K562 (cell line): ENCODE measurements at regions not wholly inside any gene's neighbourhood (a gene's known extent, or its start where the extent isn't known, plus 50 kb on each side); places are given as distances from the start of the nearest gene placed in this dataset.

ENCODE experiments used
- ATAC-seq: fragments of 200-7000 bp; cut with Tn5 transposase; 3 replicates; pipeline ENCODE4 v1.9.1; 2020; ENCODE audit warnings: moderate library complexity
- BruUV-seq: library from RNA; stranded (reverse); fragments of 400-500 nt; replicated peaks from 2 replicates; lab custom pipeline; 2021; lab: Mats Ljungman, UMichigan
- CTCF ChIA-PET: fragments of 300-600 bp; formaldehyde crosslinking; extraction: SDS; loops from one replicate; lab custom pipeline; 2021; ENCODE audit warnings: low intra/inter-chr PET ratio; lab: Yijun Ruan, JAX
- POLR2A ChIA-PET: fragments of 300-600, 350-650 bp; sonication (Branson Sonifier 250); formaldehyde crosslinking; extraction: SDS; loops from one replicate; lab custom pipeline; 2021; ENCODE audit warnings: antibody characterized with exemption, inconsistent platforms; lab: Yijun Ruan, JAX
- DNase-seq, 4 experiments: peaks; one replicate each; pipeline versions ENCODE4 v3.0.0 to v3.0.0-alpha.2; 2011 to 2018; ENCODE audit warnings: low spot score in 3 of 4, mixed read lengths in 3 of 4; ENCODE audit errors: extremely low read depth in 1 of 4
- FAIRE-seq: peaks from 2 replicates; lab custom pipeline; 2011; peaks lifted over from hg19 to GRCh38; lab: Jason Lieb, UNC
- H2AFZ ChIP-seq: 2 replicates; pipeline ENCODE4 v1.6.0; 2011; ENCODE audit warnings: low read depth, low read length, control low read depth, inconsistent platforms
- H3K27ac ChIP-seq: fragments of 200-600 bp; 3 replicates; pipeline ENCODE4 v1.8.0; 2011; ENCODE audit warnings: low read depth, mild to moderate bottlenecking, control low read depth, inconsistent platforms, low read length, moderate library complexity, mixed read lengths; ENCODE audit errors: extremely low read depth
- H3K27me3 ChIP-seq, 2 experiments: fragments of 300-600 bp in 1 of 2; 2 replicates in 1 of 2; 3 replicates in 1 of 2; pipeline versions ENCODE4 v1.6.0 to v1.8.0; 2011; ENCODE audit warnings: inconsistent platforms in 2 of 2, low read length in 2 of 2, mild to moderate bottlenecking in 1 of 2, mixed read lengths in 1 of 2, moderate library complexity in 1 of 2; ENCODE audit not compliant: control insufficient read depth in 2 of 2, insufficient read depth in 2 of 2
- H3K36me3 ChIP-seq: fragments of 300-600 bp; 3 replicates; pipeline ENCODE4 v1.8.0; 2011; ENCODE audit warnings: mild to moderate bottlenecking, low read length, inconsistent platforms; ENCODE audit not compliant: control insufficient read depth, insufficient read depth
- H3K4me1 ChIP-seq, 2 experiments: fragments of 200-600 bp in 1 of 2; replicated peaks in 1 of 2; 2 replicates in 1 of 2; 3 replicates in 1 of 2; pipeline versions ENCODE4 v1.5.1 to v1.8.0; 2011; ENCODE audit warnings: inconsistent platforms in 2 of 2, low read length in 2 of 2, mild to moderate bottlenecking in 1 of 2, mixed read lengths in 1 of 2, moderate library complexity in 1 of 2; ENCODE audit not compliant: control insufficient read depth in 2 of 2, insufficient read depth in 2 of 2
- H3K4me2 ChIP-seq: 2 replicates; pipeline ENCODE4 v1.6.1; 2011; ENCODE audit warnings: low read length, control low read depth, inconsistent platforms, mixed read lengths; ENCODE audit not compliant: insufficient read depth
- H3K4me3 ChIP-seq: fragments of 200-600 bp; sonication (generic), shearing (Covaris generic); 2 replicates; pipeline ENCODE4 v1.5.1; 2016; ENCODE audit warnings: control low read depth, inconsistent platforms
- H3K79me2 ChIP-seq: fragments of 200-600 bp; 3 replicates; pipeline ENCODE4 v1.8.0; 2011; ENCODE audit warnings: low read length, inconsistent platforms; ENCODE audit not compliant: control insufficient read depth, insufficient read depth
- H3K9ac ChIP-seq, 2 experiments: 2 replicates each; pipeline versions ENCODE4 v1.6.0 to v1.6.1; 2011; ENCODE audit warnings: low read depth in 2 of 2, low read length in 2 of 2, control low read depth in 1 of 2, inconsistent platforms in 1 of 2, mild to moderate bottlenecking in 1 of 2, mixed read lengths in 1 of 2; ENCODE audit not compliant: insufficient read depth in 1 of 2
- H3K9me1 ChIP-seq: one replicate; pipeline ENCODE4 v1.6.0; 2011; ENCODE audit warnings: inconsistent platforms, mild to moderate bottlenecking, low read length, moderate library complexity; ENCODE audit not compliant: control insufficient read depth, insufficient read depth
- H3K9me3 ChIP-seq: replicated peaks from 2 replicates; pipeline ENCODE4 v1.5.1; 2011; ENCODE audit warnings: low read depth, low read length, inconsistent platforms; ENCODE audit not compliant: control insufficient read depth, insufficient read depth
- H4K20me1 ChIP-seq: replicated peaks from 2 replicates; pipeline ENCODE4 v1.6.1; 2011; ENCODE audit warnings: low read length, inconsistent platforms, mixed read lengths; ENCODE audit not compliant: control insufficient read depth, insufficient read depth
- CBX8 ChIP-seq: fragments of 200-600 bp; sonication (generic); IDR thresholded peaks from 2 replicates; pipeline ENCODE4 v1.6.1; 2012; ENCODE audit warnings: borderline replicate concordance, mixed run types, low read depth, mild to moderate bottlenecking, moderate library complexity, mixed read lengths, low read length, control low read depth, inconsistent platforms; ENCODE audit not compliant: poor library complexity, severe bottlenecking; ENCODE audit errors: extremely low read depth
- CEBPG ChIP-seq, 3 experiments: fragments of 200-800 bp in 1 of 3; sonication (Bioruptor generic) in 1 of 3; sonication (generic) in 1 of 3; formaldehyde crosslinking in 1 of 3; IDR thresholded peaks in 2 of 3; conservative IDR thresholded peaks in 1 of 3; 2 replicates each; pipeline versions ENCODE4 v1.6.1 to v1.8.0; 2016 to 2022; ENCODE audit warnings: missing compliant biosample characterization in 2 of 3, missing genetic modification characterization in 2 of 3, mild to moderate bottlenecking in 1 of 3, missing genetic modification reagents in 1 of 3
- CREB3L1 ChIP-seq: fragments of 450-650 bp; IDR thresholded peaks from 2 replicates; pipeline ENCODE4 v1.6.1; 2014; ENCODE audit warnings: low read depth, mild to moderate bottlenecking, moderate library complexity, borderline replicate concordance
- CUX1 ChIP-seq: fragments of 200-800 bp; sonication (Bioruptor generic); IDR thresholded peaks from 2 replicates; pipeline ENCODE4 v1.6.1; 2016; ENCODE audit warnings: missing genetic modification characterization, missing compliant biosample characterization
- SIN3B ChIP-seq: fragments of 450-650 bp; IDR thresholded peaks from 2 replicates; pipeline ENCODE4 v1.6.1; 2017; ENCODE audit warnings: low read depth, mild to moderate bottlenecking, moderate library complexity
- SRSF7 ChIP-seq: fragments of 200-400 bp; formaldehyde crosslinking; optimal IDR thresholded peaks from 2 replicates; pipeline ENCODE3; 2017; ENCODE audit warnings: mild to moderate bottlenecking, low read depth, low read length
- ZNF75A ChIP-seq: fragments of 450-650 bp; formaldehyde crosslinking; IDR thresholded peaks from 2 replicates; pipeline ENCODE4 v1.4.0; 2020; ENCODE audit warnings: mild to moderate bottlenecking
- WGBS: fragments of 100-300 bp; shearing (Covaris generic); methylation state at CpG from one replicate; pipeline ENCODE4 v1.1.6; 2016; ENCODE audit warnings: low coverage, mixed read lengths; ENCODE audit not compliant: insufficient coverage; ENCODE audit errors: missing lambda C conversion rate; 5-methylcytosine and 5-hydroxymethylcytosine counted together
- in situ Hi-C: fragments of 300-500 bp; cut with MboI; formaldehyde crosslinking; loops from 4 replicates; pipeline ENCODE4 v1.15.0; 2018; ENCODE audit warnings: inconsistent platforms, mixed read lengths
- intact Hi-C: fragments of 100-400 bp; cut with micrococcal nuclease; formaldehyde crosslinking; loops from 2 replicates; pipeline ENCODE4 v1.14.2; 2022

GRCh38 chr10:2387261-2387660 lies 649.9 kb upstream of the ADARB2 start:
- Histone ChIP-seq H3K9me1 (no peaks in the 10 kb centered on the region), H3K27ac (no peak overlapping the region), H4K20me1 (no peaks in the 10 kb centered on the region), H3K4me1 (no peaks in the 10 kb centered on the region), H3K4me3 (no peak overlapping the region), H3K27me3 (no peaks in the 10 kb centered on the region), H3K9ac (no peak overlapping the region), H3K9me3 (no peaks in the 10 kb centered on the region), H3K4me2 (no peak overlapping the region), H2AFZ (no peak overlapping the region), H3K79me2 (no peaks in the 10 kb centered on the region), H3K36me3 (no peaks in the 10 kb centered on the region)
- no TSS peak for BruUV-seq
- FAIRE-seq (no peak), ATAC-seq (no peak), DNase-seq (no peak)
- ChIA-PET POLR2A (no interaction called here), CTCF (no interaction called here)
- in situ Hi-C loops, result no loop called here
- under 1% methylated on average over 8 of the region's 8 CpGs for WGBS
- intact Hi-C loops, result no loop called here
- TF ChIP-seq SIN3B (no peak), CUX1 (no peak), CBX8 (no peak), CEBPG (CRISPR knock-in tag; IDR thresholded peaks at IDR 0.05) (no peak), CEBPG (tag; conservative IDR thresholded peaks at IDR 0.05 in 1 of 2, IDR thresholded peaks at IDR 0.05 in 1 of 2) (no peak), SRSF7 (no peak), ZNF75A (CRISPR knock-in tag) (no peak), CREB3L1 (no peak)
